Panc1 (cell line): ENCODE measurements at regions not wholly inside any gene's neighbourhood (a gene's known extent, or its start where the extent isn't known, plus 50 kb on each side); places are given as distances from the start of the nearest gene placed in this dataset.

ENCODE experiments used
- ATAC-seq: fragments of 200-7000 bp; cut with Tn5 transposase; 2 replicates; pipeline ENCODE4 v1.9.1; 2020; ENCODE audit warnings: mild to moderate bottlenecking, moderate library complexity
- BruUV-seq: library from RNA; stranded (reverse); fragments of 400-500 nt; replicated peaks from 2 replicates; lab custom pipeline; 2021; lab: Mats Ljungman, UMichigan
- CTCF ChIA-PET: fragments of 300-600 bp; sonication (Branson Sonifier 250); formaldehyde crosslinking; loops from one replicate; lab custom pipeline; 2022; ENCODE audit warnings: antibody characterized with exemption; lab: Charles Lee
- POLR2A ChIA-PET: fragments of 300-600 bp; sonication (Branson Sonifier 250); formaldehyde crosslinking; loops from one replicate; lab custom pipeline; 2022; ENCODE audit warnings: antibody characterized with exemption; lab: Charles Lee
- DNase-seq: peaks from one replicate; pipeline ENCODE4 v3.0.0-alpha.2; 2010; ENCODE audit warnings: low read depth, low spot score
- H3K27ac ChIP-seq: 2 replicates; pipeline ENCODE4 v1.5.1; 2011; ENCODE audit warnings: mild to moderate bottlenecking, low read length, inconsistent platforms
- H3K27me3 ChIP-seq: fragments of 200-500 bp; sonication (Bioruptor generic); 2 replicates; pipeline ENCODE4 v1.6.0; 2014; ENCODE audit warnings: low read length, inconsistent platforms; ENCODE audit not compliant: control insufficient read depth, insufficient read depth
- H3K36me3 ChIP-seq: fragments of 200-500 bp; sonication (Bioruptor generic); 2 replicates; pipeline ENCODE4 v1.5.1; 2014; ENCODE audit warnings: inconsistent platforms, mild to moderate bottlenecking, low read length, moderate library complexity; ENCODE audit not compliant: control insufficient read depth, insufficient read depth
- H3K4me1 ChIP-seq: 2 replicates; pipeline ENCODE4 v1.5.1; 2011; ENCODE audit warnings: inconsistent platforms, mild to moderate bottlenecking, low read length, moderate library complexity; ENCODE audit not compliant: control insufficient read depth, insufficient read depth
- H3K4me3 ChIP-seq, 2 experiments: 2 replicates each; pipeline ENCODE4 v1.5.1; 2011 to 2012; ENCODE audit warnings: low read depth in 2 of 2, low read length in 2 of 2, mild to moderate bottlenecking in 2 of 2, inconsistent platforms in 1 of 2, moderate library complexity in 1 of 2
- H3K9me3 ChIP-seq: fragments of 200-500 bp; sonication (Bioruptor generic); 2 replicates; pipeline ENCODE4 v1.5.1; 2014; ENCODE audit warnings: low read depth, mild to moderate bottlenecking, inconsistent platforms, low read length, moderate library complexity; ENCODE audit not compliant: control insufficient read depth, insufficient read depth
- CTCF ChIP-seq: fragments of 450-650 bp; IDR thresholded peaks from 2 replicates; pipeline ENCODE4 v1.5.1; 2017; ENCODE audit warnings: mild to moderate bottlenecking
- POLR2AphosphoS5 ChIP-seq: IDR thresholded peaks from 2 replicates; pipeline ENCODE4 v1.6.1; 2012; ENCODE audit warnings: mild to moderate bottlenecking, low read depth, low read length, moderate library complexity
- REST ChIP-seq, 2 experiments: IDR thresholded peaks; 2 replicates each; pipeline ENCODE4 v1.6.1; 2011 to 2012; ENCODE audit warnings: low read depth in 2 of 2, control low read depth in 1 of 2, low read length in 1 of 2, mild to moderate bottlenecking in 1 of 2, moderate library complexity in 1 of 2; ENCODE audit not compliant: insufficient read depth in 1 of 2
- SIN3A ChIP-seq: IDR thresholded peaks from 2 replicates; pipeline ENCODE4 v1.6.1; 2012; ENCODE audit warnings: low read depth, mild to moderate bottlenecking, low read length, moderate library complexity, borderline replicate concordance; ENCODE audit not compliant: insufficient read depth
- TCF7L2 ChIP-seq: IDR thresholded peaks from 2 replicates; pipeline ENCODE4 v1.6.1; 2011; ENCODE audit warnings: mild to moderate bottlenecking, low read depth, low read length, inconsistent platforms
- in situ Hi-C: cut with HindIII; loops from 2 replicates; pipeline ENCODE4 v1.10.0; 2016; ENCODE audit warnings: low sequenced_read_pairs, low pct_unique_long_range_greater_than_20kb
- intact Hi-C: fragments of 100-400 bp; cut with micrococcal nuclease; formaldehyde crosslinking; loops from one replicate; pipeline ENCODE4 v1.10.0; 2022; ENCODE audit not compliant: unreplicated experiment

- ATAC-seq: no peak
- Histone ChIP-seq H3K27ac (no peak overlapping the region), H3K36me3 (no peaks in the 10 kb centered on the region), H3K27me3 (peaks cover 2% of the 10 kb centered on the region; the same call in 1 of the 2 replicates), H3K4me1 (no peaks in the 10 kb centered on the region), H3K4me3 (no peak overlapping the region), H3K9me3 (no peaks in the 10 kb centered on the region)
- ChIA-PET CTCF (no interaction called here), POLR2A (no interaction called here)
- BruUV-seq: no TSS peak
- no peak for DNase-seq
- intact Hi-C loops (no loop called here), in situ Hi-C loops (no loop called here)
- TF ChIP-seq CTCF: no peak
- no peak for TF ChIP-seq TCF7L2
- TF ChIP-seq SIN3A: no peak
- TF ChIP-seq REST (IDR thresholded peaks at IDR 0.05; ENCODE audit: insufficient read depth in 1 of 2, low read depth in 2 of 2, low read length in 1 of 2): no peak
- no peak for TF ChIP-seq POLR2AphosphoS5
Observed at GRCh38 chr2:240284503-240285259, 144.2 kb upstream of the OTOS start.

- Histone ChIP-seq H3K27me3 (peaks cover 2% of the 10 kb centered on the region; the same call in 1 of the 2 replicates), H3K36me3 (no peaks in the 10 kb centered on the region), H3K4me3 (no peak overlapping the region), H3K27ac (no peak overlapping the region), H3K4me1 (no peaks in the 10 kb centered on the region), H3K9me3 (no peaks in the 10 kb centered on the region)
- BruUV-seq: no TSS peak
- no peak for TF ChIP-seq POLR2AphosphoS5
- no peak for TF ChIP-seq REST (IDR thresholded peaks at IDR 0.05; ENCODE audit: insufficient read depth in 1 of 2, low read depth in 2 of 2, low read length in 1 of 2)
- TF ChIP-seq SIN3A: no peak
- TF ChIP-seq TCF7L2: no peak
- TF ChIP-seq CTCF: no peak
- ATAC-seq: no peak
- in situ Hi-C loops (no loop called here), intact Hi-C loops (no loop called here)
- DNase-seq: no peak
- CTCF ChIA-PET: no interaction called here
- POLR2A ChIA-PET: no interaction called here
Observed at GRCh38 chr2:240285725-240286124, 145.3 kb upstream of the OTOS start.
